UCSD-AML1 (cell line): ENCODE measurements at regions not wholly inside any gene's neighbourhood (a gene's known extent, or its start where the extent isn't known, plus 50 kb on each side); places are given as distances from the start of the nearest gene placed in this dataset.
"Not testable (repeated sequence)": the region's sequence is repeated elsewhere in the genome, so short reads cannot be mapped to it uniquely, and the experiment has no call there.

ENCODE experiments used
- DNase-seq: peaks from one replicate; lab custom pipeline; 2025; ENCODE audit not compliant: unreplicated experiment; lab: John Stamatoyannopoulos, UW

DNA sequence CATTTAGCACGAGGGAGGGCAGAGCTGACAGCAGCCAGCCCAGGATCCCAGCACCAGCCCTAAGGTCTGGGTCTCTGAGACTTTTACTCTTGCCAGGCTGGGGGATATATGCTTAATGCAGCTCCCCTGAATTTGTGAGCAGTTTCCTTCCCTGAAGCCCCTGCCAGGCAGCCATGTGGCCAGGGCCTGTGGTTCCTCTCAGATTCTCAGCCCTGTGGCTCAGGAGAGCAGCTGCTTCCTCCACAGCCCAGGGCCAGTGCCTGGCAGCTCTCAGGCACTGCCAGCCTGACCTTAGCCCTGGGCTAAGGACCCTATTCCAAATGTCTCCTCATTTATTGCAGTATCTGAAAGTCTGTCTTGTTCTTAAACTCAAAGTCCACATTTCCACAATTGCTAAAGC is 1525.3 kb downstream of the RPIA start:
- peak; percentile 68 for DNase-seq

DNA sequence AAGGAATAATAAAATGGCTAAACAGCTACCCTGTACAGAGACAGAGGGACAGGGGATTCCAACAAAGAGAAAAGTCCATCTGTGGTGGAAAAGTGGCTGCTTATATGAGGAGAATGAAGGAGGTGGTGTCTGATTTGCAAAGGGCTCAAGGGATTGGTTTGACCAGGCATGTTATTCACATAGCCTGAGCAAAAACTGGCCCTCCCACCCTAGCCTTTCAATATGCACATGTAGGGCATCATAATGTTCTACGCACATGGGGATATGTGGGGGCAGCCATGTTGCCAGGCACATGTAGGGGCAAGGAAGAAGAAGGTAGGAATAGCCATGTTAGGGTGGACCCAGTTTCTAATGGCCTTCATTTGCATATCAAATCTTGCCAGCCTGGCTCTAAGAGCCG is 1527.1 kb downstream of the RPIA start:
- DNase-seq, result not testable (repeated sequence)

GRCh38 chr2:90220623-90221299 is 1529.3 kb downstream of the RPIA start:
- not testable (repeated sequence) for DNase-seq

DNA sequence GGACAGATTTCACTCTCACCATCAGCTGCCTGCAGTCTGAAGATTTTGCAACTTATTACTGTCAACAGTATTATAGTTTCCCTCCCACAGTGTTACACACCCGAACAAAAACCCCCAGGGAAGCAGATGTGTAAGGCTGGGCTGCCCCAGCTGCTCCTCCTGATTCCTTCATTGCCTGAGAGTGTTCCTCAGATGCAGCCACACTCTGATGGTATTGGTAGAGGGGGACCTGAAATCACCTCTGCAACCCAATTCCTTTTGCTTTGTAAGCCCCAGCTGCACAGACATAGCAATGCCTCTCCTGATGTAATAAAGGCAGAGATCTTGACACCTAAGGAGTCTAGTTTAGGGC is 1529.8 kb downstream of the RPIA start:
- DNase-seq, result no peak

DNA sequence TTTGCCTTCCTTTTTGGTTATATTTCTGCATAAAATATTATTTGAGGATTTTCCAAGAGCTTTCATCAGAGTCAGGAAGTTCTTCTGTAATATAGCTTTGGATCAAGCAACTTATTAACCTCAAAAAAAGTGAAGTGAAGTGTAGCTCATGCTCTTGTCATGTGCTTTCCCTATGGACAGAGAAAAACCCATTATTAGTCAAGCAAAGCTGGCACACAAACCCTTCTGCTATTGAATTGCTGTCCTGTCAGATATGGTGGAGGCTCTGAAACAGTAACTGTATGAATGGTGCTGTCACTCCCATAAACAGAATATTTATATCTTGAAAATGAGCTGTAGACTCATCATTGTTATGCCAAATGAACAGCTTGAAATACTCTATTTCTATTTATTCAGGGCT is 1533.3 kb downstream of the RPIA start:
- DNase-seq, result not testable (repeated sequence)

DNA sequence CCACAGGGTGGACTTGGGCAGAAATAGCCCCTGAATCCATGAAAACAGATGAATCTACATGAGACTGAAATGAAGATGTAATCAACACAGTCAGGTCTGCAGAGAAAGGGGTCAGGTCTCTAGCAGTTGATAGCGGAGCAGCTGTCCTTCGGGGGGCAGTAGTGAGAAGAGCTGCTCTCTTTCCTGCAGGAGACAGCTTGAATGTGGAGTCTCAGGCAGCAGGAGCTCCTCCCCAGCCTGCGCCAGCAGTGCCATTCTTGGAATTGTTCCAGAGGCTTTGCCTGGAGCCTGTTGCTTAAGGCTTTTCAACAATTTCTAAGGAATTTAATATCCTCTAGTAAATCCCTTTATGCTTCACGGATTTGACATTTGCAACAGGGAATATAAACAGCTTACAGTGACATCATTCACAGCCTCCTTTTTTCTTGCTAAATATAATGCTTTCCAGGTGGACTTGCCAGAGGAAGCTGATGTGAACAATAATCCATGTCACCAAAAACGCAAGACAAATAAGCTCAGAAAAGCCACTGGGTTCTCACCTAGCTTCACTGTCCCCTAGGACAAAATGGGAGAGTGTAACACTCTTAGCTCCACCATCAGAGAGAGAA is 1535.1 kb downstream of the RPIA start:
- DNase-seq, result not testable (repeated sequence)

- DNase-seq, result not testable (repeated sequence)
These were observed 1539.7 kb downstream of the RPIA start for GRCh38 chr2:90231199-90231598.

GRCh38 chr2:90235452-90235851 is 1544.0 kb downstream of the RPIA start:
- not testable (repeated sequence) for DNase-seq

- DNase-seq, result peak; percentile 59
These were observed 1546.5 kb downstream of the RPIA start for GRCh38 chr2:90237923-90238361.

- not testable (repeated sequence) for DNase-seq
These were observed 1547.2 kb downstream of the RPIA start for GRCh38 chr2:90238505-90239230.

GRCh38 chr2:90239769-90240168 is 1548.3 kb downstream of the RPIA start:
- not testable (repeated sequence) for DNase-seq

GRCh38 chr2:90244902-90245765 is 1553.7 kb downstream of the RPIA start:
- not testable (repeated sequence) for DNase-seq

DNA sequence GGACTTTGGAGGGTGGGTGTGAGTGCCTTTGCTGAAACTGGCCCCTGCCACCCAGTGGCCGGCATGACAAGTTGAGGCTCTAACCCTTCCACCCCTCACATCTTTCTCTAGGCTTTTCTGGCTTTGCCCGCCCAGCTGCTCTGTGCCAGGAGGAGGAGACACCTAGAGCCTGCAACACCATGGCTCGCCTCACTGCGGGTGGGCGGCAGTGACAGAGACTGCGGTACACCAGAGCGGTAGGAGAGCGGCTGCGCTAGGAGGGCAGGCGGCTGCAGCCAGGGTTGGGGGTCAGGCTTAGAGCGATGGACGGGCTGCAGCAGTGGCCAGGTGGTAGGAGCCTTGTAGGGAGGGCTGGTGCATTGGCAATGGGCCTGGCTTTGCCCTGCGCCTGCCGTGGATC is 1556.9 kb downstream of the RPIA start:
- not testable (repeated sequence) for DNase-seq

DNA sequence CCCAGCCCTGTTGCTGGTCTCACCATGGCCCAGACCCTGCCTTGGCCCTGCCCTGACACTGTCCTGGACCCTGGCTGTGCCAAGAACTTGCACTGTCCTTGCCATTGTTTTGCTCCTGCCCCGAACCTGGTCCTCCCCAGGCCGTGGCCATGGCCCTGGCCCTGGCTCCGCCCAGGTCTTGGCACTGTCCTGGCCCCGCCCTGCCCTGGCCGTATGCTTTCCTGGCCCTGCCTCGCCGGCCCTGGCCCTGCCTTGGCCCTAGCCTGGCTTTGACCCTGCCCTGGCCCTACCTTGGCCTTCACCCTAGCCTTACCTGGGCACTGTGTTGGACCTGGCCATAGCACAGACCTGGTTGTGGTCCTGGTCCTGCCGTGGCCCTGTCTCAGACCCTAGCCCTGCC is 1558.9 kb downstream of the RPIA start:
- not testable (repeated sequence) for DNase-seq

DNA sequence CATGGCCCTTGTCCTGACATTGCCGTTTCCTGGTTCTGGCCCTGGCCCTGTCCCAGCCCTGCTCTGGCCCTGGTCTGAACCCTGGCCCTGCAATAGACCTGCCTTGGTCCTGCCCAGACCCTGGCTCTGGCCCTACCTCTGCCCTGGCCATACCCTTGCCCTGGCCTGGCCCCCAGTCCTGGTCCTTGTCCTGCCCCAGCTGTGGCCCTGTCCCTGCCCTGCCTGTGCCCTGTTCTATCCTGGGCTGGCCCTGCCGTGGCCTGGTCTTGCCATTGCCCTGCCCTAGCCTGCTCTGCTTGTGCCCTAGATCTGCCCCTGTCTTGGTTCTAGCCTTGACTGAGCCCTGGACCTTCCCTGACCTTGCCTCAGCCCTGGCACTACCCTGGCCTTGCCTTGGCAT is 1560.1 kb downstream of the RPIA start:
- not testable (repeated sequence) for DNase-seq

DNA sequence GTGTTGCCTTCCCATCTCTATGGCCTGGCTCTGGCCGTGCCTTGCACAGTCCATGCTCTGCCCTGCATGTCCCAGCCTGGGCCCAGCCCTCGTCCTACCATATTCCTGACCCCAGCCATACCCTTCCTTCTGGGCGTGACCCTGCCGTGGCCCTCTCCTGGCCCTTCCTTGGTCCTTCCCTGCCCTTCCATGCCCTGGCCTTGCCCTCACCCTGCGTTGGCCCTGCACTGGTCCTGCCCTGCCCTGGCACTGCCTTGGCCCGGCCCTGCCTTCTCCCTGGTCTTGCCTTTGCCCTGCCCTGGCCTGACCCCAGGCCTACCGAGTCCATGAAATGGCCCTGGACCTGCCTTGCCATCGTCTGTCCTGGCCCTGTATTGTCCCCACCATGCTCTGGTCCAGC is 1561.8 kb downstream of the RPIA start:
- DNase-seq, result not testable (repeated sequence)

- not testable (repeated sequence) for DNase-seq
These were observed 1575.4 kb downstream of the RPIA start for GRCh38 chr2:90266888-90267287.

DNA sequence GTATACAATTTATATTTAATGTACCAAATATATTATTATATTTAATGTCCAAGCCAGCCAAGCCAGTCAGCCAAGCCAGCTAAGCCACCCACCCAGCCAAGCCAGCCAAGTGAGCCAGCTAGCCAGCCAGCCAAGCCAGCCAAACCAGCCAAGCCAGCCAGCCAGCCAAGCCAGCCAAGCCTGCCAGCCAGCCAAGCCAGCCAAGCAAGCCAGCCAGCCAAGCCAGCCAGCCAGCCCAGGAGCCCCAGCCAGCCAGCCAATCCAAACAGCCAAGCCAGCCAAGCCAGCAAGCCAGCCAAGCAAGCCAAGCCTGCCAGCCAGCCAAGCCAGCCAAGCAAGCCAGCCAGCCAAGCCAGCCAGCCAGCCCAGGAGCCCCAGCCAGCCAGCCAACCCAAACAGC is 1596.3 kb downstream of the RPIA start:
- not testable (repeated sequence) for DNase-seq

DNA sequence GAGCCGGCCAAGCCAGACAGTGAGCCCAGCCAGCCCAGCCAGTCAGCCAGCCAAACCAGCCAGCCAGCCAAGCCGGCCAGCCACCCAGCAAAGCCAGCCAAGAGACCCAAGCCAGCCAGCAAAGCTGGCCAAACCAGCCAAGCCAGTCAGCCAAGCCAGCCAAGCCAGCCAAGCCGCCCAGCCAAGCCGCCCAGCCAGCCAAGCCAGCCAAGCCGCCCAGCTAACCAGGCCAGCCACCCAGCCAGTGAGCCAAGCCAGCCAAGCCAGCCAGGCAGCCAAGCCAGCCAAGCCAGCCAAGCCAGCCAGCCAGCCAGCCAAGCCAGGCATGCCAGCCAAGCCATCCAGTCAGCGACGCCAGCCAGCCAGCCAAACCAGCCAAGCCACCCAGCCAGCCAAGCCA is 1596.9 kb downstream of the RPIA start:
- DNase-seq, result not testable (repeated sequence)

GRCh38 chr2:90289291-90289980 is 1598.0 kb downstream of the RPIA start:
- DNase-seq, result not testable (repeated sequence)
